Neural progenitor cell (in vitro differentiated cells): ENCODE measurements at regions not wholly inside any gene's neighbourhood (a gene's known extent, or its start where the extent isn't known, plus 50 kb on each side); places are given as distances from the start of the nearest gene placed in this dataset.

ENCODE experiments used
- DNase-seq: peaks from one replicate; pipeline ENCODE4 v3.0.0-alpha.2; 2016; ENCODE audit warnings: low spot score
- H2AFZ ChIP-seq: fragments of 200-600 bp; sonication (generic); replicated peaks from 2 replicates; pipeline ENCODE4 v1.6.1; 2016; ENCODE audit warnings: antibody characterized with exemption
- H3F3A ChIP-seq: fragments of 200-600 bp; sonication (generic); 2 replicates; pipeline ENCODE4 v1.6.1; 2016; ENCODE audit warnings: antibody characterized with exemption, low read depth
- H3K27ac ChIP-seq: fragments of 200-600 bp; sonication (generic); 2 replicates; pipeline ENCODE4 v1.5.1; 2016; ENCODE audit warnings: mild to moderate bottlenecking
- H3K27me3 ChIP-seq: fragments of 200-600 bp; sonication (generic); 2 replicates; pipeline ENCODE4 v1.6.1; 2016; ENCODE audit warnings: mild to moderate bottlenecking, moderate library complexity
- H3K36me3 ChIP-seq: fragments of 200-600 bp; sonication (generic); 2 replicates; pipeline ENCODE4 v1.5.1; 2016
- H3K4me1 ChIP-seq: fragments of 200-600 bp; sonication (generic); 2 replicates; pipeline ENCODE4 v1.6.1; 2016; ENCODE audit warnings: mixed run types
- H3K4me2 ChIP-seq: fragments of 200-600 bp; sonication (generic); 2 replicates; pipeline ENCODE4 v1.6.1; 2016
- H3K4me3 ChIP-seq: fragments of 200-600 bp; sonication (generic); 2 replicates; pipeline ENCODE4 v1.5.1; 2016
- H3K79me2 ChIP-seq: fragments of 200-600 bp; sonication (generic); 2 replicates; pipeline ENCODE4 v1.6.1; 2016; ENCODE audit warnings: low read depth
- H3K9ac ChIP-seq: fragments of 200-600 bp; sonication (generic); 2 replicates; pipeline ENCODE4 v1.6.1; 2016
- H3K9me3 ChIP-seq: fragments of 200-600 bp; sonication (generic); 2 replicates; pipeline ENCODE4 v1.5.1; 2016; ENCODE audit warnings: low read depth
- H4K20me1 ChIP-seq: fragments of 200-600 bp; sonication (generic); 2 replicates; pipeline ENCODE4 v1.6.1; 2016; ENCODE audit warnings: low read depth
- H3K27ac Mint-ChIP-seq: 3 replicates; pipeline ENCODE4 v1.8.0; 2021; ENCODE audit warnings: mixed read lengths
- H3K27me3 Mint-ChIP-seq: 2 replicates; pipeline ENCODE4 v1.8.0; 2022; ENCODE audit warnings: low read depth, mild to moderate bottlenecking, inconsistent platforms, moderate library complexity, mixed read lengths; ENCODE audit not compliant: insufficient read depth
- H3K36me3 Mint-ChIP-seq: 3 replicates; pipeline ENCODE4 v1.8.0; 2021; ENCODE audit warnings: mixed read lengths
- H3K4me1 Mint-ChIP-seq: 3 replicates; pipeline ENCODE4 v1.8.0; 2021; ENCODE audit warnings: mixed read lengths
- H3K4me3 Mint-ChIP-seq: 3 replicates; pipeline ENCODE4 v1.8.0; 2021; ENCODE audit warnings: mild to moderate bottlenecking, moderate library complexity, mixed read lengths
- H3K9me3 Mint-ChIP-seq: 3 replicates; pipeline ENCODE4 v1.8.0; 2020; ENCODE audit warnings: mixed read lengths
- CTCF ChIP-seq: fragments of 200-600 bp; sonication (generic); IDR thresholded peaks from 2 replicates; pipeline ENCODE4 v1.5.1; 2017; ENCODE audit warnings: antibody characterized with exemption, mild to moderate bottlenecking
- EZH2 ChIP-seq: fragments of 200-600 bp; sonication (generic); IDR thresholded peaks from 2 replicates; pipeline ENCODE4 v1.6.1; 2017; ENCODE audit warnings: antibody characterized with exemption, mild to moderate bottlenecking, moderate library complexity
- EZH2phosphoT487 ChIP-seq: fragments of 200-600 bp; sonication (generic); IDR thresholded peaks from 2 replicates; pipeline ENCODE4 v1.6.1; 2017; ENCODE audit warnings: antibody characterized with exemption

- Mint-ChIP-seq H3K4me3 (no peak overlapping the region), H3K36me3 (no peaks in the 10 kb centered on the region), H3K27me3 (no peaks in the 10 kb centered on the region), H3K4me1 (no peaks in the 10 kb centered on the region), H3K9me3 (no peaks in the 10 kb centered on the region), H3K27ac (no peak overlapping the region)
- H3K4me2 ChIP-seq = no peak overlapping the region
- H3K27ac ChIP-seq = no peak overlapping the region
- DNase-seq = no peak
- no peaks in the 10 kb centered on the region for H3K4me1 ChIP-seq
- no peaks in the 10 kb centered on the region for H3K27me3 ChIP-seq
- no peak overlapping the region for H2AFZ ChIP-seq
- no peaks in the 10 kb centered on the region for H3K36me3 ChIP-seq
- H3K9ac ChIP-seq = no peak overlapping the region
- H3K9me3 ChIP-seq = no peaks in the 10 kb centered on the region
- no peaks in the 10 kb centered on the region for H4K20me1 ChIP-seq
- H3K4me3 ChIP-seq = no peak overlapping the region
- no peaks in the 10 kb centered on the region for H3K79me2 ChIP-seq
- H3F3A ChIP-seq = no peaks in the 10 kb centered on the region
- TF ChIP-seq EZH2phosphoT487 = no peak
- TF ChIP-seq CTCF = no peak
- TF ChIP-seq EZH2 = no peak
Observed at GRCh38 chr10:36254199-36254598, 612.1 kb upstream of the FZD8 start.

DNA sequence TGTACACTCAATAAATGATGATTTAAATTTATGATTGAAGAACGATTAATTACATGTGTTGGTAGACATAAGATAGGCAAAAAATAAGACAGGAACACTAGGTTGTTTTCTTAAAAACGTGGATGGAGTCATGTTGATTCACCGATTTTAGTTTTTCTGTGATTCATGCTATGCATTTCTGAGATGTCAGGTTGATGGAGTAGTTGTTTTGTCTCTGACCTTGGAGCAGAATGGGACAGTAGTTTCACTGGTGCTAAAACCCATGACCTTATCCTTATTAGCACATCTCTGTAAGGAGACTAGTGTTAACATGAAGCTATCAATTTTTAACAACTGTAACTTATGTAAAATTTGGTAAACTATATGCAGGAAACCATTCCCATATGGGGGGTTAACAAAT is 611.6 kb upstream of the FZD8 start:
- Mint-ChIP-seq H3K9me3 (no peaks in the 10 kb centered on the region), H3K27me3 (no peaks in the 10 kb centered on the region), H3K36me3 (no peaks in the 10 kb centered on the region), H3K4me1 (no peaks in the 10 kb centered on the region), H3K4me3 (no peak overlapping the region), H3K27ac (no peak overlapping the region)
- TF ChIP-seq CTCF = no peak
- no peak for TF ChIP-seq EZH2phosphoT487
- TF ChIP-seq EZH2 = no peak
- no peak overlapping the region for H2AFZ ChIP-seq
- H4K20me1 ChIP-seq = no peaks in the 10 kb centered on the region
- no peaks in the 10 kb centered on the region for H3F3A ChIP-seq
- H3K79me2 ChIP-seq = no peaks in the 10 kb centered on the region
- H3K27me3 ChIP-seq = no peaks in the 10 kb centered on the region
- H3K4me1 ChIP-seq = no peaks in the 10 kb centered on the region
- no peaks in the 10 kb centered on the region for H3K9me3 ChIP-seq
- H3K36me3 ChIP-seq = no peaks in the 10 kb centered on the region
- H3K4me2 ChIP-seq = no peak overlapping the region
- no peak overlapping the region for H3K4me3 ChIP-seq
- H3K27ac ChIP-seq = no peak overlapping the region
- DNase-seq = no peak
- no peak overlapping the region for H3K9ac ChIP-seq

DNA sequence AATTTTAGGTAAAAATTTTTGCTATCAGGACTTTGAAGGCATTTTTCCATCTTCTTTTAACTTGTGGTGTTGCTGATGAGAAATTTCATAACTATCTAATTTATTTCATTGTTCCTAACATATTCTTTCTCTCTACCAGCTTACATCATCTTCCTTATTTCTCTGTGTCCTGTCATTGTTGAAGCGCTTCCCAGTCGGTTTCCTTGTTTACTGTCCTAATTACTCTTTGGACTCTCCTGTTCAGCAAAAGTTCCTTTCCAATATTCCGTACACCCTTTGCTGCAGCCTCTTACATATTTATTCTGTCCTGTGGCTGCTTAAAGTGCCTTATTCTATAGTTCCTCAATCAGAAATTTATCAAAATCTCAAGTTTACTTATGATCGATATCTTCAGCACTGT is 609.0 kb upstream of the FZD8 start:
- Histone ChIP-seq H3K79me2 (no peaks in the 10 kb centered on the region), H3K9me3 (no peaks in the 10 kb centered on the region), H2AFZ (no peak overlapping the region), H3K36me3 (no peaks in the 10 kb centered on the region), H3K27ac (no peak overlapping the region), H3K4me1 (no peaks in the 10 kb centered on the region), H4K20me1 (no peaks in the 10 kb centered on the region), H3K4me2 (no peak overlapping the region), H3K27me3 (no peaks in the 10 kb centered on the region), H3F3A (no peaks in the 10 kb centered on the region), H3K4me3 (no peak overlapping the region), H3K9ac (no peak overlapping the region)
- DNase-seq = no peak
- Mint-ChIP-seq H3K9me3 (no peaks in the 10 kb centered on the region), H3K4me1 (no peaks in the 10 kb centered on the region), H3K4me3 (no peak overlapping the region), H3K27ac (no peak overlapping the region), H3K36me3 (no peaks in the 10 kb centered on the region), H3K27me3 (no peaks in the 10 kb centered on the region)
- TF ChIP-seq EZH2 = no peak
- TF ChIP-seq EZH2phosphoT487 = no peak
- TF ChIP-seq CTCF = no peak
